Renal cortical epithelial cell (primary cell): ENCODE measurements at regions not wholly inside any gene's neighbourhood (a gene's known extent, or its start where the extent isn't known, plus 50 kb on each side); places are given as distances from the start of the nearest gene placed in this dataset.

Experiments used
- DNase-seq: peaks from one replicate; pipeline ENCODE4 v3.0.0-alpha.2; 2011; ENCODE audit warnings: low read depth

GRCh38 chr5:7015586-7016256 lies 302.5 kb downstream of the TENT4A start:
- DNase-seq = no peak

DNA sequence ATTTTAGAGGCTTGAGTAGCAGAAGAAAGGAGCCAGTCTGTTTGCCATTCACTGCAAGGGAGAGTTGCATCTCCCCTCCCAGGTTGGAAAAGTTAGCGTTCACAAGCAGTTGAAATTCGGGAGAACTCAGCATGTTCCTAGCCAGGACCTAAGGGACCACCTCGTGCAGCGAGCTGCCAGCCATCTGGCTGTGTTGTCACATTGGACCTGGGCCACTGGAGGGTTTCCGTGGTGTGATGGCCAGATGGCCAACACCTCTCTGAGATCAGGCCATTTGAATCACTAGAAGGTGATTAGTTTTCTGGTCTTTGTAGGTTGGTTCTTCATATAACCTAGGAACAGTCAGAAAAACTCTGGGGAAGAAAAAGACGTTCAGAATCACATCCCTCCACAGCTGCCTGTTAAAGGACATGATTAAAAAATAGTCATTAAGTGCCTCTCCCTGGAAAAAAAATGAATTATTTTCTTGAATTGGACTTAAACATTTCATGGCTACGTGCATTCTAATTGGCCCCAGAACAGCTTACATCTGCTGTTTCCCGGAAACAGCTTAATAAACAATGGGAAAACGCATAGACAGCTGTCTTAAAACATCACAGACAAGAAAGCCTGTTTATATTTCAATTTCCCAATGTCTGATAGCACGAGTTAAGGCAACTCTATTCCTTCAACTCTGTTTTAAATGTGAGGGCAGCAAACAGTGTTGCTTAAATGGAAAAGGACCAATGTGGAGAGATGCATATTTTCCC lies 303.9 kb downstream of the TENT4A start:
- DNase-seq = no peak

DNA sequence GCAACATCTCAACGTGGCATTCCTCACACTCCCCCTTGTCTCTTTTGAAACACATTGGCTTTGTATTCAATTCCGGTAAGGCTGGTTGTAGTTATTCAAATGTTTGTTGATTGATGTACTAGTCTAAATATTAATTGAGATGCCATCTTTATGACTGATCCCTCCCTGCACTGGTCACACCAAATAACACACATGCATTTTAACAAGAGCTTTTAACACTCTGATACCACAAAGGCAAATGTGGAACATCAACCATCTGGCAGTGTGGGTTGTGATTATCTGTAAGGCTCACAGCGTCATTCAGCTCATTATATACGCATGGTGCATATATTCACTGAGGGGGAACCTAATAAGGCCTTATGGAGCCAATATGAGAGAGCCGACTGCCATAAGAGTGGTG lies 305.0 kb downstream of the TENT4A start:
- DNase-seq = no peak

GRCh38 chr5:7018601-7019000 lies 305.4 kb downstream of the TENT4A start:
- no peak for DNase-seq

DNA sequence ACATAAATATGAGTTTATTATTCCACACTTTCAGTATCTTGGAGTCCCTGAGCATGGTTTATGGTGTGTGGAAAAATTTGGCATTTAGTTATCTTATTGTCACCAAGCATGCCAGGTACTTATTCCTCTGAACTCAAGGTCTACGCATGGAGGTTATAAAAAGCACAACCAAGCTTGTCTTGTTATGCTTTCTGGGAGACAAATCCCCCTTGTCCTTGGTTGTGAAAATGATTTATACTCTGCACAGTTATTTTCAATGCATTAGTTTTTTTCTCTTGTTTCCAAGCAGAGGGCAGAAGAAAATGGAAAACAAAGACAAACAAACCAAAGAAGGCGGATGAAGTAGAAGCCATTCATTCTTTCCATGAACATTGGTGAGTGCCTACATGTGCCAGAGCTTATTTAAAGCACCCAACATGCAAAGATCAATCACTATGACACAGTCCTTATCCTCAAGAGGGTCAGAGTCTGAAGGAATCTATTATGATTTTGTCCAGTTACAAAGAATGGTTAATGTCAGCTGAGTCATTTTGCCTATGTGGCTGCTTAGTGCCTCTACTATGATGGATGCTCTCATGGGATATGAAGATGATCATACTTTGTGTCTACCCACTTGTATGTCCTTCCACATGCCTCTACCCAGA lies 323.1 kb downstream of the TENT4A start:
- no peak for DNase-seq

GRCh38 chr5:7039074-7039473 lies 325.8 kb downstream of the TENT4A start:
- no peak for DNase-seq

DNA sequence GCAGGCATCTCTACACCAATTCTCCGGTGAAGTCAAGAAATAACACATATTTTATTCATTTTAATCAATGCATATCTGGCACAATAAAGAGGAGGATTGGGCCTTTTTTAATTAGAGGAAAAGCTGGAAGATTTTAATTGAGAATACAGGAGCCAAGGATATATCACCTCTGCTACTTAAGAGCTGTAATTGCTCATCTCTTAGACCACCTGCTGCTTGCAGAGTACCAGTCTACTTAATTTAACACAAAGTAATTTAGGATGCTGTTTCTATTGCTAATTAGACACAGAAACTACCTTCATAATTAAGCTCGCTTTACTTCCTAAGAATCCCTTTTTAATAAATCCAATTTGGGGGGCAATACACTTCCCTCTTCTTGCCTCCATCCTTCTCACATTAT lies 326.9 kb downstream of the TENT4A start:
- DNase-seq = no peak

DNA sequence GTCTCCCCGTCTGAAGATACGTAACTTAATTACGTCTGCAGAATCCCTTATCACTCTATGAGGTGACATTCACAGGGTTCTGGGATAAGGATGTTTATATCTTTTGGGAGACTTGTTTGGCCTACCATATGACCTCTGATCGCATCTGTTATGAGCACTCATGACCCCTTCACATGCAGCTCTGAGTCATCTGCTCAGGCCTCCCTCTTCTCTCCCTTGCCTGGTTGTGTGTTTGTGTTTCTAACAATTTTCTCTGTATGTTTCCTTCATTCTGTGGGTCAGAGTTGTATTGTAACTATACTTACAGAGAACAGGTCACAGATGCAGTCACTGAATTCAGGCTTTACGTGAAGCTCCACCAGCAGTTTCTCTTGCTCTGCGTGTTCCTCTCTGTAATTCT lies 330.6 kb downstream of the TENT4A start:
- no peak for DNase-seq

GRCh38 chr5:7047511-7048261 lies 334.5 kb downstream of the TENT4A start:
- DNase-seq = no peak

DNA sequence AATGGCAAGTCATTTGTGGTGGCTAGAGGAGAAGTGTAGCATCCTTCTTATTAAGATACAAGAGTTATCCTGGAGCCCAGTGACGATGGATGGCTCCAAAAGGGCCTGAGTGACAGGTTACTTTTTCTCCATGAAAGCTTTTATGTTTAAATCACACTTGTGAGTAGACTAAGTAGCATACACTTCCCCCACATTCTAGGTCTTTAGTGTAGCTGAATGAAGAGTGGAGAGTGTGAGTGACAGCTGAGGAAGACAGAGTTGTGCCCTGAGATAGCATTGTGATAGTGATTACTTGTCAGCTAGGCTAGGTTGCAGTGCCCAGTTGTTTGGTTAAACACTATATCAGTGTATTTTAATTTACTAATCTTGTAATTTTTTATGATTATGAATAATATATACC lies 337.8 kb downstream of the TENT4A start:
- DNase-seq = no peak

DNA sequence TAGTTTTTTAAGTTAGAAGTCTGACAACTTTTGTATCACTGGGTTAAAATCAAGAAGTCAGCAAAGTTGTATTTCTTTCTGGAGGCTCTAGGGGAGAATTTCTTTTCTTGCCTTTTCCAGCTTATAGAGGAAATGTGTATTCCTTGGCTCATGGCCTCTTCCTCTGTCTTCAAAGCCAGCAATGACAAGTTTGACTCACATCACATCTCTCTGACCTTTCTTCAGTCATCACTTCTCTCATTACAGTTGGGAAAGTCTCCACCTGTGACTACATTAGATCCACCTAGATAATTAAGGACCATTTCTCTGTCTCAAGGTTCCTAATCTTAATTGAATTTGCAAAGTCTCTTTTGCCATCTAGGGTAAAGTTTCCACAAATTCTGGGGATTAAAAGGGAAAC lies 339.9 kb downstream of the TENT4A start:
- no peak for DNase-seq

DNA sequence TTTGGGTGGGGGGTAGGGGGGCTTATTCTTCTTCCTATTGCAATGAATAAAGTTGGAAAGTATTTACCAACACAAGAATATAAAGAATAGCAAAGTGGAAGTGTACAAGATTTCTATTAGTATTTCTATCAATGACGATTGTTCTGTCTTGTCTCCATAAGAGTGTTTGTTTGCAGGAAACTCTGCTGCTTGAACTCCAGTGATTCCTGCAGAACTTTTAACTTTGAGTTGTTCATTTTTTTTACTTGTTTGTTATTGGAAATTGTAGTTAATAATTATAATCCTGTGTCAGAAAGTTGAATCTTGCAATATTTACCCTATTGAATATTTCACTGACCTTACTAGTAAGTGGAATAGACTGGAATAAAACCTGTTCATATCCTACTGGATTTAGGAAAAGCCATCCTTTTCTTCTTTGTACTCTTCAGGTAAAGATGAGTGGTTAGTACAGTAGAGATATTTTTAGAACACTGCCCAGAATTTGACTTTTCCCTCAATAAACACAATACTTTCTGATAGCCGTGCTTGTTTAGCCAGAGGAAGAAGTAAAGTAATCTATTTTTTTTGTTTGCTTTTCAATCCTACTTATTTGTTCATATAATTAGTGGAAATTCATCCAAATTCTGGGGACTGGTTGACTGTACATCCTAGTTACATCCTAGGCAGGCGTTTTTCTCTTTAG lies 340.4 kb downstream of the TENT4A start:
- DNase-seq = no peak

GRCh38 chr5:7066471-7067235 lies 329.3 kb upstream of the ADCY2 start:
- no peak for DNase-seq

DNA sequence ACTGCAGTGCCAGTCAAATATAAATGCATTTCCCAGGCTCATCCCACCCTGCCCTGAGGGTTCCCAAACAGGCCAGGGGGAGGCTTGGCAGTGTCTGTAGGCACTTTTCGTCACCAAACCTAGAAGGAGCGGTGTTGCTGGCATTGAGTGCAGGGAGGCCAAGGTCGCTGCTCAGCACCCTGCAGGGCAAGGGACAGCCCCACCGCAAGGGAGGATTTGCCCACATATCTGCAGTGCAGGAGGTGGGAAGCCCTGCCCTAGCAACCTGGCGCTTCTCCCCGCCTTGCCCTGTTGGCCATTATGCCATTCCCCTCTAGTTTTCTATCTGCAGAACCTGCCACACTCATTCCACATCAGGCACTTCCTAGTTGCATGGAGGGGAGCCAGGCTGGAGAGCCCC lies 327.8 kb upstream of the ADCY2 start:
- DNase-seq = no peak

- DNase-seq = no peak
These were observed 327.0 kb upstream of the ADCY2 start for GRCh38 chr5:7068899-7069298.

DNA sequence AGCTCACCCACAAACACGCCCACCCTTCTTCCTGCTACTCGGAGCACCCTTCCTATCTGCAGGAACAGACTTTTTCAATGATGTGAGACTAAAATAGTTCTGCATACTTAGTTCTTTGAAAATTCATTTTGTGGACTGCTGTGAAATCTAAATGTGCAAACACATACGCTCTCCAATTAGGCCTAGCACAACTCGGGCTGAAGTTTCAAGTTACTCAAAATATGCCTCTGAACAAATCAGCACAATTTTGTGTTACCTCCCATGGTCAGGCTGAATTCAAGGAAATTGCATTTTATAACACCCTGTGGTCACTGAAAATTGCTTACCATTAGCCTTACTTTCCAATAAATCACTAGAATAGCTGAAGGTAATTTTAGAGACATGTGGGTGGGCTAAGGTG lies 323.8 kb upstream of the ADCY2 start:
- DNase-seq = no peak

DNA sequence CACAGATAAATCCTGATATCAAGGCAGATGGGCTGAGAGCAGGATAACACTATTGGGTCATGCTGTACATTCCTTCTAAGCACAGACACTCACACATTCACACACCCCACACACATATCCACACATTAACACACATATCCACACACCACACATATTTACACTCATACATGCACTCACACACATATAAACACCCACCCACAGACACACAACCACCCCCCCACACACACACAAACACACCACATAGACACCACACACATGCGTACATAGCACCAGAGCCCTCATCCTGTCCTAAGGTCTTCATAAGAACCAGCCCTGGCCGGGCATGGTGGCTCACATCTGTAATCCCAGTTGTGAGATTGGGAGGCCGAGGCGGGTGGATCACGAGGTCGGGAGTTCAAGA lies 322.3 kb upstream of the ADCY2 start:
- DNase-seq = no peak

GRCh38 chr5:7074176-7074575 lies 321.8 kb upstream of the ADCY2 start:
- no peak for DNase-seq

DNA sequence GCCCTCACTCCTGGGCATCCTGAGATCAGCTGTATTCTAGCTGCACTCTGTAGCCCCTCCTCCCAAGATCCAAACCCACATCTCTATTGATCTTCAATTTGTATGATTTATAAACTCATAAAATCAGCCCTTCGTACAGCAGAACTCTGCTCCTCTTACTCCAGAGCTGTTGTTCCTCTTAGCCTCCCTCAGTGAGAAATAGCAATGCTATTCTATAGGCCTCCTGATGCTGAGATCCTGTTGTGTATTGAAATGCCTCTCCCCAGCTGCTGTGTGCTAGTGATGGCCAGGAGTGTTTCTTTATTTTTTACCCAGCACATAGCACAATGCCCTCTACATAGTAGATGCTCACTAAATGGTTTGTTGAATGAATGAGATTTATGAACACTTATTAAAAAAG lies 320.5 kb upstream of the ADCY2 start:
- DNase-seq = no peak

- DNase-seq = no peak
These were observed 317.8 kb upstream of the ADCY2 start for GRCh38 chr5:7078101-7078500.

- DNase-seq = no peak
These were observed 317.0 kb upstream of the ADCY2 start for GRCh38 chr5:7078901-7079300.
